ENCODE measurements at regions not wholly inside any gene's neighbourhood (a gene's known extent, or its start where the extent isn't known, plus 50 kb on each side); places are given as distances from the start of the nearest gene placed in this dataset.

DNA sequence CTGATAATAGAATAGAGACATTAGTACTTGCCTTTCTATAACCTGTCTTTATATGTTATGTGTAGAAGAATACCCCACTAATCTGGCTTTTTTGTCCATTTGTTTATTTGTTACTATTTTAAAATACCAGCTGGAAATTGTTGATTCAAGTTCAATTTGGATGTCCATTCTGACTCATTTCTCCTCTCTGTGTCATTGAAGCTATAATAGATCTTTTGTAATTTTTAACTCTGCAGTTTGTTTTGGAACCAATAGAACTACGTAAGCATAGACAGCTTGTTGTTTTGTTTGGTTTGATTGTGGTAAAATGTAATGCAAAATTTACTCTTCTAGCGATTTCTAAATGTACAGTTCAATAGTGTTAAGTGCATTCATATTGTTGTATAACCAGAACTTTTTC, 390.4 kb downstream of the ZIC1 start:
- in situ Hi-C loops (cut with MboI; ENCODE audit: low sequenced_read_pairs) = no loop called here
- H3K4me2 ChIP-seq (ENCODE audit: low read depth, low read length) = no peak overlapping the region
- H2BK5ac ChIP-seq (ENCODE audit: low read depth, low read length, poor library complexity, severe bottlenecking) = no peak overlapping the region
- no peak overlapping the region for H2AK5ac ChIP-seq (ENCODE audit: low read depth, low read length)
- no peak overlapping the region for H3K4me3 ChIP-seq (ENCODE audit: insufficient read depth, low read depth, low read length)
- H3K23ac ChIP-seq (ENCODE audit: low read depth, low read length) = no peak overlapping the region
- no peaks in the 10 kb centered on the region for H3K4me1 ChIP-seq (ENCODE audit: control insufficient read depth, insufficient read depth, low read length)
- no peak overlapping the region for H2AFZ ChIP-seq (replicated peaks; ENCODE audit: low read length, poor library complexity)
- intact Hi-C loops (cut with micrococcal nuclease) = no loop called here
- no peak overlapping the region for H2BK120ac ChIP-seq (ENCODE audit: low read depth, low read length)
- no peaks in the 10 kb centered on the region for H4K20me1 ChIP-seq (ENCODE audit: insufficient read depth, low read length)
- no peaks in the 10 kb centered on the region for H3K79me1 ChIP-seq (ENCODE audit: low read depth in 1 of 2, low read length in 2 of 2)
- H3K9ac ChIP-seq (ENCODE audit: low read depth, low read length) = no peak overlapping the region
- no peak overlapping the region for H2BK20ac ChIP-seq (ENCODE audit: low read depth, low read length)
- no peaks in the 10 kb centered on the region for H3K9me3 ChIP-seq (ENCODE audit: control insufficient read depth, insufficient read depth, low read length)
- H2BK15ac ChIP-seq (ENCODE audit: low read depth, low read length) = no peak overlapping the region
- no peak for TF ChIP-seq RCOR1 (IDR thresholded peaks at IDR 0.05; ENCODE audit: insufficient replicate concordance, low read length)
- TF ChIP-seq, protein P1, sequence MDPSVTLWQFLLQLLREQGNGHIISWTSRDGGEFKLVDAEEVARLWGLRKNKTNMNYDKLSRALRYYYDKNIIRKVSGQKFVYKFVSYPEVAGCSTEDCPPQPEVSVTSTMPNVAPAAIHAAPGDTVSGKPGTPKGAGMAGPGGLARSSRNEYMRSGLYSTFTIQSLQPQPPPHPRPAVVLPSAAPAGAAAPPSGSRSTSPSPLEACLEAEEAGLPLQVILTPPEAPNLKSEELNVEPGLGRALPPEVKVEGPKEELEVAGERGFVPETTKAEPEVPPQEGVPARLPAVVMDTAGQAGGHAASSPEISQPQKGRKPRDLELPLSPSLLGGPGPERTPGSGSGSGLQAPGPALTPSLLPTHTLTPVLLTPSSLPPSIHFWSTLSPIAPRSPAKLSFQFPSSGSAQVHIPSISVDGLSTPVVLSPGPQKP (IDR thresholded peaks at IDR 0.05; ENCODE audit: borderline replicate concordance, low read depth, low read length) = no peak
- TF ChIP-seq CHD1 (IDR thresholded peaks at IDR 0.05; ENCODE audit: low read depth, low read length) = no peak
- TF ChIP-seq POLR2A (IDR thresholded peaks at IDR 0.05; ENCODE audit: low read depth, low read length) = no peak
- H3K56ac ChIP-seq (ENCODE audit: extremely low read depth, insufficient read depth, low read length) = no peak overlapping the region
- H3K14ac ChIP-seq (replicated peaks; ENCODE audit: low read depth, low read length) = no peak overlapping the region
- no peak overlapping the region for H4K8ac ChIP-seq (ENCODE audit: low read depth in 2 of 2, low read length in 2 of 2)
- no peak overlapping the region for H4K5ac ChIP-seq (ENCODE audit: low read depth, low read length)
- H3K4ac ChIP-seq (ENCODE audit: low read depth, low read length) = no peak overlapping the region
- no peak overlapping the region for H2AK9ac ChIP-seq (replicated peaks; ENCODE audit: low read depth, low read length, poor library complexity)
- DNase-seq (no peak), ATAC-seq (ENCODE audit: low read depth) (no peak)
- dilution Hi-C loops (cut with HindIII; ENCODE audit: low sequenced_read_pairs, unreplicated experiment) = no loop called here
- H3K27ac ChIP-seq (ENCODE audit: insufficient read depth, low read length) = no peak overlapping the region
- H3K27me3 ChIP-seq (ENCODE audit: control insufficient read depth, insufficient read depth, low read length) = no peaks in the 10 kb centered on the region
- no CpG with 5 or more reads among the region's 2 CpGs for WGBS, 2 experiments (ENCODE audit: extremely low coverage in 2 of 2, insufficient read length in 1 of 2)
- POLR2A ChIA-PET (ENCODE audit: unreplicated experiment) = no interaction called here
- no peak overlapping the region for H4K91ac ChIP-seq (ENCODE audit: insufficient read depth, low read depth, low read length)
- CTCF ChIA-PET = no interaction called here
- H3K9me1 ChIP-seq (ENCODE audit: insufficient read depth, low read length) = no peaks in the 10 kb centered on the region
- H3K18ac ChIP-seq (ENCODE audit: low read depth, low read length) = no peak overlapping the region
- BruUV-seq (replicated peaks) = no TSS peak
- no peaks in the 10 kb centered on the region for H3K36me3 ChIP-seq (ENCODE audit: control insufficient read depth, insufficient read depth, low read length)

All from IMR-90 (cell line).